ENCODE measurements at regions not wholly inside any gene's neighbourhood (a gene's known extent, or its start where the extent isn't known, plus 50 kb on each side); places are given as distances from the start of the nearest gene placed in this dataset.
"Not testable (repeated sequence)": the region's sequence is repeated elsewhere in the genome, so short reads cannot be mapped to it uniquely, and the experiment has no call there.

GRCh38 chr13:22880741-22881720 is 299.7 kb upstream of the SGCG start:
- POLR2A ChIA-PET, result no interaction called here
- no peak for TF ChIP-seq CTCF (IDR thresholded peaks at IDR 0.05; ENCODE audit: insufficient read depth, low read depth, low read length)

GRCh38 chr13:22881721-22882608 is 298.8 kb upstream of the SGCG start:
- H3K27me3 ChIP-seq (ENCODE audit: control insufficient read depth, insufficient read depth, low read length); H3K4me3 ChIP-seq (ENCODE audit: low read depth, low read length); H3K36me3 ChIP-seq (ENCODE audit: control insufficient read depth, insufficient read depth, low read length); DNase-seq (ENCODE audit: low read depth); POLR2A ChIA-PET: not testable (repeated sequence)
- CTCF ChIA-PET, result interaction anchor here (0.6 kb wide), 1 partner anchor 219 kb away, joined by 3 read pairs; no protein-coding TSS in a partner anchor

More at GRCh38 chr13:22880741-22881720, 299.7 kb upstream of the SGCG start:
- CTCF ChIA-PET, result no interaction called here
- Histone ChIP-seq H3K36me3 (ENCODE audit: control insufficient read depth, insufficient read depth, low read length) (no peaks in the 10 kb centered on the region), H3K4me3 (ENCODE audit: low read depth, low read length) (no peak overlapping the region), H3K27me3 (ENCODE audit: control insufficient read depth, insufficient read depth, low read length) (no peaks in the 10 kb centered on the region)
- DNase-seq (ENCODE audit: low read depth), result no peak

GRCh38 chr13:22883262-22883840 is 297.4 kb upstream of the SGCG start:
- Histone ChIP-seq H3K4me3 (ENCODE audit: low read depth, low read length) (no peak overlapping the region), H3K36me3 (ENCODE audit: control insufficient read depth, insufficient read depth, low read length) (no peaks in the 10 kb centered on the region), H3K27me3 (ENCODE audit: control insufficient read depth, insufficient read depth, low read length) (no peaks in the 10 kb centered on the region)
- DNase-seq (ENCODE audit: low read depth), result no peak
- ChIA-PET POLR2A (no interaction called here), CTCF (interaction anchor here (0.6 kb wide), 1 partner anchor 515 kb away, joined by 3 read pairs; no protein-coding TSS in a partner anchor)
- no peak for TF ChIP-seq CTCF (IDR thresholded peaks at IDR 0.05; ENCODE audit: insufficient read depth, low read depth, low read length)

GRCh38 chr13:22883956-22884355 is 296.8 kb upstream of the SGCG start:
- CTCF ChIA-PET, result interaction anchor here (0.6 kb wide), 1 partner anchor 516 kb away, joined by 3 read pairs; no protein-coding TSS in a partner anchor

GRCh38 chr13:22886061-22886460 is 294.7 kb upstream of the SGCG start:
- CTCF ChIA-PET; H3K27me3 ChIP-seq (ENCODE audit: control insufficient read depth, insufficient read depth, low read length); DNase-seq (ENCODE audit: low read depth): not testable (repeated sequence)

More at GRCh38 chr13:22883956-22884355, 296.8 kb upstream of the SGCG start:
- POLR2A ChIA-PET, result no interaction called here
- H3K36me3 ChIP-seq (ENCODE audit: control insufficient read depth, insufficient read depth, low read length), result no peaks in the 10 kb centered on the region
- no peak overlapping the region for H3K4me3 ChIP-seq (ENCODE audit: low read depth, low read length)
- H3K27me3 ChIP-seq (ENCODE audit: control insufficient read depth, insufficient read depth, low read length), result no peaks in the 10 kb centered on the region
- no peak for DNase-seq (ENCODE audit: low read depth)
- TF ChIP-seq CTCF (IDR thresholded peaks at IDR 0.05; ENCODE audit: insufficient read depth, low read depth, low read length), result no peak

GRCh38 chr13:22889376-22889775 is 291.4 kb upstream of the SGCG start:
- CTCF ChIA-PET; H3K36me3 ChIP-seq (ENCODE audit: control insufficient read depth, insufficient read depth, low read length); POLR2A ChIA-PET; DNase-seq (ENCODE audit: low read depth); H3K27me3 ChIP-seq (ENCODE audit: control insufficient read depth, insufficient read depth, low read length); H3K4me3 ChIP-seq (ENCODE audit: low read depth, low read length): not testable (repeated sequence)

More at GRCh38 chr13:22886061-22886460, 294.7 kb upstream of the SGCG start:
- POLR2A ChIA-PET; H3K36me3 ChIP-seq (ENCODE audit: control insufficient read depth, insufficient read depth, low read length); H3K4me3 ChIP-seq (ENCODE audit: low read depth, low read length): not testable (repeated sequence)

All from BJ (cell line).